ENCODE measurements at regions not wholly inside any gene's neighbourhood (a gene's known extent, or its start where the extent isn't known, plus 50 kb on each side); places are given as distances from the start of the nearest gene placed in this dataset.

DNA sequence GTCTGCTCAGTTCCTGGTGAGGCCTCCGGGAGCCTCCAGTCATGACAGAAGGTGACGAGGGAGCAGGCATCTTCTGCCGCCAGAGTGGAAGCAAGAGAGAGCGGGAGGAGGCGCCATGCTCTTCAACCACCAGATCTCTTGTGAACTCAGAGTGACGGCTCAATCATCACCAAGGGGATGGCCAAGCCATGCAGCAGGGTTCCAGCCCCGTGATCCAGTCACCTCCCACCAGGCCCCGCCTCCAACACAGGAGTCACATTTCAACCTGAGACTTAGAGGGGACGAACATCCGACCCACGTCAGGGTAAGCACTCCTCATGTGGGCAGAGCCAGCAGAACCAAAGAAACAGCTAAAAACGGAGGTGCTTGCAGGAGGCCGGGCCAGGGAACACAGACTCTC lies 1470.5 kb downstream of the BRD1 start:
- Histone ChIP-seq H3K36me3 (ENCODE audit: control insufficient read depth, insufficient read depth, low read length) (no peaks in the 10 kb centered on the region), H3K4me3 (ENCODE audit: low read depth, low read length) (no peak overlapping the region), H3K27me3 (ENCODE audit: control insufficient read depth, insufficient read depth, low read length) (no peaks in the 10 kb centered on the region)
- TF ChIP-seq, protein P1, sequence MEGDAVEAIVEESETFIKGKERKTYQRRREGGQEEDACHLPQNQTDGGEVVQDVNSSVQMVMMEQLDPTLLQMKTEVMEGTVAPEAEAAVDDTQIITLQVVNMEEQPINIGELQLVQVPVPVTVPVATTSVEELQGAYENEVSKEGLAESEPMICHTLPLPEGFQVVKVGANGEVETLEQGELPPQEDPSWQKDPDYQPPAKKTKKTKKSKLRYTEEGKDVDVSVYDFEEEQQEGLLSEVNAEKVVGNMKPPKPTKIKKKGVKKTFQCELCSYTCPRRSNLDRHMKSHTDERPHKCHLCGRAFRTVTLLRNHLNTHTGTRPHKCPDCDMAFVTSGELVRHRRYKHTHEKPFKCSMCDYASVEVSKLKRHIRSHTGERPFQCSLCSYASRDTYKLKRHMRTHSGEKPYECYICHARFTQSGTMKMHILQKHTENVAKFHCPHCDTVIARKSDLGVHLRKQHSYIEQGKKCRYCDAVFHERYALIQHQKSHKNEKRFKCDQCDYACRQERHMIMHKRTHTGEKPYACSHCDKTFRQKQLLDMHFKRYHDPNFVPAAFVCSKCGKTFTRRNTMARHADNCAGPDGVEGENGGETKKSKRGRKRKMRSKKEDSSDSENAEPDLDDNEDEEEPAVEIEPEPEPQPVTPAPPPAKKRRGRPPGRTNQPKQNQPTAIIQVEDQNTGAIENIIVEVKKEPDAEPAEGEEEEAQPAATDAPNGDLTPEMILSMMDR (IDR thresholded peaks at IDR 0.05; ENCODE audit: insufficient read depth, low read depth, low read length): no peak
- DNase-seq (ENCODE audit: low read depth): no peak
- CTCF ChIA-PET: no interaction called here
- POLR2A ChIA-PET: no interaction called here

DNA sequence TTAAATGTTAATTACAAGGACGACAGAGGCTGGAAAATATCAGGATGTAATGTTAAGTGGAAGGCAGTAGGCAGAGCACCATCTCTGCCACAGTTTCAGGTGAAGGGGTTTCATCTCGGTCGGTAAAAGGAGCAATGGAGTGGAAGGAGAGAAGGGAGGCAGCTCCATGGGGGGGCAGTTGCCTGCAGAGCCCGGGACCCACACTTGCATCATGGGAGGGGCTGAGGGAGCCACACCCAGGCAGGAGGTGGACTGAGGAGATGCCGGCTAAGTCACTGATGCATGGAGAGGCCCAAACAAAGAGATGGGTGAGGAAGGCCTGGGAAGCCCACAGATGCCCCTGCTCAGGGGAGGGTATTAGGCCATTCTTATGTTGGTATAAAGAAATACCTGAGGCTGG lies 1470.9 kb downstream of the BRD1 start:
- ChIA-PET POLR2A (no interaction called here), CTCF (no interaction called here)
- DNase-seq (ENCODE audit: low read depth): no peak
- H3K36me3 ChIP-seq (ENCODE audit: control insufficient read depth, insufficient read depth, low read length): no peaks in the 10 kb centered on the region
- TF ChIP-seq, protein P1 (IDR thresholded peaks at IDR 0.05; ENCODE audit: insufficient read depth, low read depth, low read length): no peak
- no peak overlapping the region for H3K4me3 ChIP-seq (ENCODE audit: low read depth, low read length)
- no peaks in the 10 kb centered on the region for H3K27me3 ChIP-seq (ENCODE audit: control insufficient read depth, insufficient read depth, low read length)

DNA sequence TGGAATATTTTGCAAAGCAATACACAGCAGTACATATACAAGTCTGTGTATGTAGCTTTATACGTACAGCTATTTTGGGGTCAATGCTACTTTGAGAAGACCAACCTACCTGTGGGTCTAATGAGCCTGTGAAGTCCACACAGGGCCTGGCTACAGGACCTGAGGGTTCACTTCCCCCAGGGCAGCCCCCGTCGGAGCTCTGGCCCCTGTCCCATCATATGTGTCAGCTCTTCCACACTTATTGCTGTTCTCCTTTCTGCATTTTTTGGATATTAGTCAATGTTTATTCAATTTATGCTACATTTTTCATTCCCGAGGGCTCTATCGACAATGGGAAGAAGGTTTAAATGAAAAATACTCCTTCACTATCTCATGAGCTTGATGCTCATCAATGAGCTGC lies 1473.6 kb downstream of the BRD1 start:
- CTCF ChIA-PET: no interaction called here
- H3K36me3 ChIP-seq (ENCODE audit: control insufficient read depth, insufficient read depth, low read length): no peaks in the 10 kb centered on the region
- POLR2A ChIA-PET: no interaction called here
- no peaks in the 10 kb centered on the region for H3K27me3 ChIP-seq (ENCODE audit: control insufficient read depth, insufficient read depth, low read length)
- no peak for DNase-seq (ENCODE audit: low read depth)
- TF ChIP-seq, protein P1 (IDR thresholded peaks at IDR 0.05; ENCODE audit: insufficient read depth, low read depth, low read length): no peak
- H3K4me3 ChIP-seq (ENCODE audit: low read depth, low read length): no peak overlapping the region

DNA sequence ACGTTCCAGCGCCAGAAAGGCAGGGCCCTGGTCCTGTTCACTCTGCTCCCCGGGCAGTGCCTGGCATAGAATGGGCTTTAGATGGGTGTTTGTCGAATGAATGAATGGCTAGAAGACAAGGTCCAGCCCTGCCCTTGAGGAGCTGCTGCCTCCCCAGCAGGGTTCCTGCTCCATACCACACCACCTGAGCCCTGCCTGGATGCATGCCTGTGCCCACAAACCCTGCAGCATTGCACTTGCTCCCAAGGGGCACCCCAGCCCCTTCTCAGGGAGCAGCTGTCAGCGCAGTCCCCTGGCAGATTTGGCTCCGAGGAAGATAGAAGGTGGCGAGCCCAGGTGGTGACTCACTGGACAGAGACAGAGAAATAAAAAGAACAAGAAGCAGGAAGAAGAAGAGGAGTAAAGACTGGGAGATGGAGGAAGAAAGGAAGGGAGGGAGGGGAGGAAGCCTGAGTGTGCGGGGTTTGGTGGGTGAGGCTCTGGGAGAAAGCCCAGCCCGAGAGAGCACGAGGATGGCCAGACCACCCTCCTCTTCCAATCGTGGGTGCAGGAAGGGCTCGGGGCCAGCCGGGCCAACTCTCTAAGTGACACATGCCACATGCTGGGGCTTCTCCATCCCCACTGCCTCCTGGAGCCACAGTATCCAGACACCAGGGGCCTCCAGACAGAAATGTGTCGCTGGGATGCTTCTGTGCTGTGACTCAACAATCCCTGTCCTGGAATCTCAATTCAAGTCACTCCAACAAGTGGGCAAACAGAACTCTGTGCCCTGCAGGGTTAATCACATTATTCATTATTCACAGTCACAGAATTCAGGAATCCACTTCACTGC lies 1474.3 kb downstream of the BRD1 start:
- DNase-seq (ENCODE audit: low read depth): no peak
- no peaks in the 10 kb centered on the region for H3K27me3 ChIP-seq (ENCODE audit: control insufficient read depth, insufficient read depth, low read length)
- no peak overlapping the region for H3K4me3 ChIP-seq (ENCODE audit: low read depth, low read length)
- TF ChIP-seq, protein P1 (IDR thresholded peaks at IDR 0.05; ENCODE audit: insufficient read depth, low read depth, low read length): no peak
- POLR2A ChIA-PET: no interaction called here
- H3K36me3 ChIP-seq (ENCODE audit: control insufficient read depth, insufficient read depth, low read length): no peaks in the 10 kb centered on the region
- CTCF ChIA-PET: no interaction called here

DNA sequence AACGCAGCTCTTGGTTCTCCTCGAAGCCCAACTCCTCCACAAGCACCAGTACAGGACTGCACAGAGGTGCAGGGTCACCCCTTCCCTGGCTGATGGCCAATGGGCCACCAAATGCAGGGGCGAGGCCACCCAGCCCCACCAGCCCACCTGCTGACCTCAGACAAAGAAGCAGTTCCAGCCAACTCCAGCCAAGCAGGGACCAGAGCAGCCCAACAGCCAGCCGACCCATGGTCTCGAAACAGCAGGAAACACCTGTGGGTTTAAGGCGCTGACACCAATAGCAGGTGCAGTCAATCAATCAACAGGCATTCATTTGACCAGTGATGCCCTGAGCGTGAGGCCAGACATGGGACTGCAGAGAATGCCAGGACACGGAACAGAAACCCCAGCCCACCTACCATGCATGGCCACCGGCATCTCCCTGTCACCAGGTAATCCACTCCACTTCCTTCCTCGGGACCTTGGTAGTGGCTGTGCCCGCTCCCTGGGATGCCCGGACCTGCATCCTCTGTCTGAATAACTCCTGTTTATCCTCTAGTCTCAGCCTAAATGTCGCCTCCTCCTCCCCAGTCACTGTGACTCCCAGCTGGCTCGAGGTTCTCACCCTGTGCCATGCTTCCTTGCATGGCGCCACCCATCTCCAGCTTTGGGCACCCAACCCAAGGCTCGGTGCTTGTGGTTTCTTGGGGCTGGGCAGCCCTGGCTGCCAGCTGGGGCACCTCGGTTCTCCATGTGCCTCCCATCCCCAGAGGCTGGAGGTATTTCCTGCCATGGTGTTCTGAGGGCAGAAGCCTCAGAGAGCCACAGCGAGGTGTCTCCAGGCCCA lies 1475.4 kb downstream of the BRD1 start:
- DNase-seq (ENCODE audit: low read depth): no peak
- H3K36me3 ChIP-seq (ENCODE audit: control insufficient read depth, insufficient read depth, low read length): no peaks in the 10 kb centered on the region
- CTCF ChIA-PET: no interaction called here
- H3K4me3 ChIP-seq (ENCODE audit: low read depth, low read length): no peak overlapping the region
- TF ChIP-seq, protein P1 (IDR thresholded peaks at IDR 0.05; ENCODE audit: insufficient read depth, low read depth, low read length): no peak
- H3K27me3 ChIP-seq (ENCODE audit: control insufficient read depth, insufficient read depth, low read length): no peaks in the 10 kb centered on the region
- POLR2A ChIA-PET: no interaction called here

Measured in BJ (cell line).